Left renal cortex interstitium (tissue), 4 donors: ENCODE measurements at regions not wholly inside any gene's neighbourhood (a gene's known extent, or its start where the extent isn't known, plus 50 kb on each side); places are given as distances from the start of the nearest gene placed in this dataset.

Source experiments
- DNase-seq, 4 donors: peaks; one replicate each; pipeline ENCODE4 v3.0.0-alpha.2; 2013; ENCODE audit warnings: low read depth in 4 of 4, low spot score in 2 of 4, missing footprints in 1 of 4

- no peak for DNase-seq
These were observed 115.2 kb upstream of the GDF10 start for GRCh38 chr10:47184724-47185330.

GRCh38 chr10:47186941-47187340 lies 113.1 kb upstream of the GDF10 start:
- DNase-seq: no peak

- no peak for DNase-seq
These were observed 112.4 kb upstream of the GDF10 start for GRCh38 chr10:47187592-47187991.

GRCh38 chr10:47188156-47188555 lies 111.8 kb upstream of the GDF10 start:
- no peak for DNase-seq

- no peak for DNase-seq
These were observed 110.2 kb upstream of the GDF10 start for GRCh38 chr10:47189802-47190201.

- no peak for DNase-seq
These were observed 109.7 kb upstream of the GDF10 start for GRCh38 chr10:47190301-47190700.

- DNase-seq: no peak
These were observed 109.1 kb upstream of the GDF10 start for GRCh38 chr10:47190802-47191450.

GRCh38 chr10:47192273-47192672 lies 107.7 kb upstream of the GDF10 start:
- DNase-seq: no peak

- no peak for DNase-seq
These were observed 106.3 kb upstream of the GDF10 start for GRCh38 chr10:47193666-47194065.

GRCh38 chr10:47195274-47195885 lies 104.6 kb upstream of the GDF10 start:
- no peak for DNase-seq

- no peak for DNase-seq
These were observed 103.3 kb upstream of the GDF10 start for GRCh38 chr10:47196691-47197090.

- no peak for DNase-seq
These were observed 101.8 kb upstream of the GDF10 start for GRCh38 chr10:47198221-47198620.

- no peak for DNase-seq
These were observed 94.8 kb upstream of the GDF10 start for GRCh38 chr10:47205192-47205591.

GRCh38 chr10:47206449-47207280 lies 93.3 kb upstream of the GDF10 start:
- DNase-seq: no peak

GRCh38 chr10:47207281-47207615 lies 92.7 kb upstream of the GDF10 start:
- DNase-seq: no peak

GRCh38 chr10:47207894-47208469 lies 92.0 kb upstream of the GDF10 start:
- DNase-seq: no peak

- DNase-seq: no peak
These were observed 90.5 kb upstream of the GDF10 start for GRCh38 chr10:47209466-47209865.

GRCh38 chr10:47214520-47214919 lies 85.5 kb upstream of the GDF10 start:
- DNase-seq: no peak

- DNase-seq: no peak
These were observed 82.9 kb upstream of the GDF10 start for GRCh38 chr10:47217113-47217512.

- no peak for DNase-seq
These were observed 81.2 kb upstream of the GDF10 start for GRCh38 chr10:47218803-47219202.

- DNase-seq: no peak
These were observed 77.5 kb upstream of the GDF10 start for GRCh38 chr10:47222461-47222860.
